ENCODE measurements at regions not wholly inside any gene's neighbourhood (a gene's known extent, or its start where the extent isn't known, plus 50 kb on each side); places are given as distances from the start of the nearest gene placed in this dataset.

- intact Hi-C loops (cut with micrococcal nuclease; ENCODE audit: unreplicated experiment) (no loop called here), in situ Hi-C loops (cut with MboI) (no loop called here)
- H3K4me2 ChIP-seq (ENCODE audit: control insufficient read depth, insufficient read depth), result no peak overlapping the region
- no peaks in the 10 kb centered on the region; a peak in 2 of 4 replicates for H3K27me3 ChIP-seq (replicated peaks in 1 of 2; ENCODE audit: control insufficient read depth in 2 of 2, insufficient read depth in 2 of 2, low read length in 1 of 2)
- H3K36me3 ChIP-seq (ENCODE audit: control insufficient read depth in 2 of 2, insufficient read depth in 2 of 2, low read length in 1 of 2), result no peaks in the 10 kb centered on the region
- no peak for ATAC-seq
- RAD21 ChIA-PET (ENCODE audit: unreplicated experiment), result no interaction called here
- FAIRE-seq, result no peak
- H3K4me1 ChIP-seq (ENCODE audit: control insufficient read depth, insufficient read depth, low read length), result no peaks in the 10 kb centered on the region
- H4K20me1 ChIP-seq (ENCODE audit: control insufficient read depth, insufficient read depth), result no peaks in the 10 kb centered on the region
- no peak overlapping the region for H3K27ac ChIP-seq (ENCODE audit: control insufficient read depth, insufficient read depth)
- no peak overlapping the region for H3K9ac ChIP-seq (ENCODE audit: control insufficient read depth, insufficient read depth, low read length)
- 4% methylated on average over 5 of the region's 5 CpGs for whole genome bisulfite sequencing (ENCODE audit: insufficient coverage, insufficient replicate concordance, low lambda C conversion rate, missing lambda C conversion rate)
- no peaks in the 10 kb centered on the region for H3K79me2 ChIP-seq (ENCODE audit: control insufficient read depth, insufficient read depth, low read length)
- no peak overlapping the region for H3K4me3 ChIP-seq
- SMC1A ChIA-PET (ENCODE audit: uncharacterized antibody, unreplicated experiment), result no interaction called here
- DNase-seq (ENCODE audit: low read depth, low spot score), result no peak
- POLR2A ChIA-PET, result no interaction called here
- H3K9me3 ChIP-seq (replicated peaks; ENCODE audit: control insufficient read depth, insufficient read depth, low read length), result no peaks in the 10 kb centered on the region
- BruUV-seq (replicated peaks), result no TSS peak
- TF ChIP-seq KLF5 (IDR thresholded peaks at IDR 0.05; ENCODE audit: partially characterized antibody) (no peak), FOS (IDR thresholded peaks at IDR 0.05; ENCODE audit: borderline replicate concordance, extremely low read depth, insufficient read length) (no peak), WRNIP1 (IDR thresholded peaks at IDR 0.05; ENCODE audit: borderline replicate concordance, low read depth, low read length) (no peak), ZNF274 (IDR thresholded peaks at IDR 0.05; ENCODE audit: insufficient read depth, insufficient read length) (no peak), POLR2A (IDR thresholded peaks at IDR 0.05; ENCODE audit: low read depth, low read length) (no peak), BACH1 (IDR thresholded peaks at IDR 0.05; ENCODE audit: borderline replicate concordance) (no peak), EZH2 (IDR thresholded peaks at IDR 0.05; ENCODE audit: borderline replicate concordance, control insufficient read depth, low read depth, low read length) (no peak), ZBTB11 (CRISPR knock-in tag; IDR thresholded peaks at IDR 0.05) (no peak), E2F8 (IDR thresholded peaks at IDR 0.05; ENCODE audit: low read depth, partially characterized antibody) (no peak), SIN3A (IDR thresholded peaks at IDR 0.05; ENCODE audit: low read depth, low read length) (no peak), EED (IDR thresholded peaks at IDR 0.05; ENCODE audit: low read depth) (no peak), MTA2 (IDR thresholded peaks at IDR 0.05; ENCODE audit: low read depth) (no peak), RUNX3 (IDR thresholded peaks at IDR 0.05; ENCODE audit: low read length) (no peak), NR2C1 (IDR thresholded peaks at IDR 0.05) (no peak), SREBF2 (IDR thresholded peaks at IDR 0.05; ENCODE audit: low read length) (no peak), SUZ12 (IDR thresholded peaks at IDR 0.05; ENCODE audit: unreplicated experiment) (no peak), MTA3 (IDR thresholded peaks at IDR 0.05; ENCODE audit: borderline replicate concordance, low read length) (no peak), POLR2AphosphoS5 (IDR thresholded peaks at IDR 0.05; ENCODE audit: low read length) (no peak), FOXM1 (IDR thresholded peaks at IDR 0.05; ENCODE audit: low read depth, low read length) (no peak)
- CTCF ChIA-PET, result interaction anchor here (0.7 kb wide), 1 partner anchor 76 kb away, joined by 3 read pairs; no protein-coding TSS in a partner anchor
- H2AFZ ChIP-seq (ENCODE audit: control insufficient read depth, low read depth, low read length), result no peak overlapping the region
Observed at GRCh38 chr11:93939084-93939760, 81.9 kb upstream of the HEPHL1 start.

All from GM12878 (cell line).